Erythroblast (primary cell): ENCODE measurements at regions not wholly inside any gene's neighbourhood (a gene's known extent, or its start where the extent isn't known, plus 50 kb on each side); places are given as distances from the start of the nearest gene placed in this dataset.

Experiments
- GATA1 ChIP-seq: IDR thresholded peaks from 2 replicates; pipeline ENCODE4 v1.6.1; 2011; ENCODE audit warnings: low read depth, mild to moderate bottlenecking, control low read depth, low read length, moderate library complexity
- POLR2A ChIP-seq: IDR thresholded peaks from 2 replicates; pipeline ENCODE4 v1.6.1; 2011; ENCODE audit warnings: mild to moderate bottlenecking, low read length

GRCh38 chr3:148092624-148093347 is 604.9 kb upstream of the AGTR1 start:
- TF ChIP-seq POLR2A: no peak
- TF ChIP-seq GATA1: no peak
